ENCODE measurements at regions not wholly inside any gene's neighbourhood (a gene's known extent, or its start where the extent isn't known, plus 50 kb on each side); places are given as distances from the start of the nearest gene placed in this dataset.

DNA sequence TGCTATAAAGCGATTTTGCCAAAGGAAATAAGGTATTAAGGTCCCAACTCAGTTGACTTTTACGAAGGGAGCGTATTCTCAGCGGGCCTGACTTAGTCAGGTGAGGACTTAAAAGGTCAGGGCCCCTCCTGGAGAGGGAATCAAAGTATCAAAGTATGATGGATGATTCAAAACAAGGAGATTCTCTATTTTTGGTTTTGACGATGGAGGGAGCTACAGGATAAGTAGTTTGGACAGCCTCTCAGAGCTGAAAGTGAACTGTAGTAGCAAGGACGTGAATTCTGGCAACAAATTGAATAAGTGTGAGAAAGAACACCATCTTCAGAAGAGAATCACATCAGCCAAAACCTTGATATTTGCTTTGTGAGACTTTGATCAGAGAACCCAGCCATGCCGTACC lies 1186.5 kb downstream of the SI start:
- H3K27ac ChIP-seq: no peak overlapping the region
- TF ChIP-seq, protein P1, sequence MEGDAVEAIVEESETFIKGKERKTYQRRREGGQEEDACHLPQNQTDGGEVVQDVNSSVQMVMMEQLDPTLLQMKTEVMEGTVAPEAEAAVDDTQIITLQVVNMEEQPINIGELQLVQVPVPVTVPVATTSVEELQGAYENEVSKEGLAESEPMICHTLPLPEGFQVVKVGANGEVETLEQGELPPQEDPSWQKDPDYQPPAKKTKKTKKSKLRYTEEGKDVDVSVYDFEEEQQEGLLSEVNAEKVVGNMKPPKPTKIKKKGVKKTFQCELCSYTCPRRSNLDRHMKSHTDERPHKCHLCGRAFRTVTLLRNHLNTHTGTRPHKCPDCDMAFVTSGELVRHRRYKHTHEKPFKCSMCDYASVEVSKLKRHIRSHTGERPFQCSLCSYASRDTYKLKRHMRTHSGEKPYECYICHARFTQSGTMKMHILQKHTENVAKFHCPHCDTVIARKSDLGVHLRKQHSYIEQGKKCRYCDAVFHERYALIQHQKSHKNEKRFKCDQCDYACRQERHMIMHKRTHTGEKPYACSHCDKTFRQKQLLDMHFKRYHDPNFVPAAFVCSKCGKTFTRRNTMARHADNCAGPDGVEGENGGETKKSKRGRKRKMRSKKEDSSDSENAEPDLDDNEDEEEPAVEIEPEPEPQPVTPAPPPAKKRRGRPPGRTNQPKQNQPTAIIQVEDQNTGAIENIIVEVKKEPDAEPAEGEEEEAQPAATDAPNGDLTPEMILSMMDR (IDR thresholded peaks at IDR 0.05): no peak
- no peak for TF ChIP-seq ZFX (IDR thresholded peaks at IDR 0.05; ENCODE audit: borderline replicate concordance)

DNA sequence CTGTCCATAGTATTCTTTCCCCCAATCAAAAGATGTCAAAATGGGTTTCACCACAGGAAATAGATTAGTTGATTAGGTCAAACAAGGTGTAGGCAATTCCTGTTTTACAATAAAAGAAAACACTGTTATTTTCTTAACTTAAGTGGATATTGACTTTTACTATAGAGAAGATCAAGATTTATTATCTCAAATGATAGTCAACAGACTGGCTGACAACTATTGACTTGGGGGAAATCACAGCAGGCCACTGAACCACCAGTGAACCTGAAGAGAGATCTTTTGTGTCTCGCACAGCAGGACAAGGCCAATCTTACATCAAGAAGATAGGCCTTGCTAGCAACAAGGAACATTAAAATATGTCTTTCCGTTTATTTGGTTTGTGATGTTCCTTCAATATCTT lies 1187.6 kb downstream of the SI start:
- H3K27ac ChIP-seq: no peak overlapping the region
- TF ChIP-seq ZFX (IDR thresholded peaks at IDR 0.05; ENCODE audit: borderline replicate concordance): no peak

DNA sequence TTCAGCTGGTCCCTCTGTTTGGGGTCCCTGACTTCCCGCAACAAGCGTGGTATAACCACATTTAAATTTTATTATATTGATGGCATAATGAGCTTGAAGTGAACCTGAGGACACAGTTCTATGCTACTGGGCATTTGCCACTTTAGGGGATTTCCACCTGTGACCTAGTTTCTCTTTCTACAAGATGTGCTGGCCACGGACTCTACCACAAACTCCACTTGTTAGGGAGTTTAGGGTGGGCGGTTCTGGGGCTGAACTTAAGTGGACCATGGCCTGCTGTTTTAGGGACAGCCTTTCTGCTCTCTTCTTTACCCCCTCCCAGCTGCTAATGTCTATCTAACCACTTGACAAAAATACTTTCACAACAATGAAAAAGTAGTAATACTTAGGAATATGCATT lies 1199.1 kb downstream of the SI start:
- no peak overlapping the region for H3K27ac ChIP-seq
- TF ChIP-seq ZFX (IDR thresholded peaks at IDR 0.05; ENCODE audit: borderline replicate concordance): no peak

DNA sequence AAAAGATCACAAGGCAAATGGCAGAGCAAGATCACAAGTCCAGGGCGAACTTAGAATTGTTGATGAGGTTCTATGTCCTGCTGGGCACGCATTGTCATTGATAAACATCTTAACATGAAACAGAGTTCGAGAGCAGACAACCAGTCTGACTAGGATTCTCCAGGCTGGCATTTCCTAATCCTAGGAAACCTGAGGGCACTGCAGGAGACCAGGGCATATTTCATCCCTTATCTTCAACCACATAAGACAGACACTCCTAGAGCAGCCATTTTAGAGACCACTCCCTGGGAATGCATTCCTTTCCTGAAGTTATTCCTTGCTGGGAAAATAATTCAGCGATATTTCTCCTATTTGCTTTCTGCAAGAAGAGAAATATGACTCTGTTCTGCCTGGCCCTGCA lies 1199.9 kb downstream of the SI start:
- H3K27ac ChIP-seq: no peak overlapping the region
- no peak for TF ChIP-seq ZFX (IDR thresholded peaks at IDR 0.05; ENCODE audit: borderline replicate concordance)
- TF ChIP-seq, protein P1 (IDR thresholded peaks at IDR 0.05): no peak

DNA sequence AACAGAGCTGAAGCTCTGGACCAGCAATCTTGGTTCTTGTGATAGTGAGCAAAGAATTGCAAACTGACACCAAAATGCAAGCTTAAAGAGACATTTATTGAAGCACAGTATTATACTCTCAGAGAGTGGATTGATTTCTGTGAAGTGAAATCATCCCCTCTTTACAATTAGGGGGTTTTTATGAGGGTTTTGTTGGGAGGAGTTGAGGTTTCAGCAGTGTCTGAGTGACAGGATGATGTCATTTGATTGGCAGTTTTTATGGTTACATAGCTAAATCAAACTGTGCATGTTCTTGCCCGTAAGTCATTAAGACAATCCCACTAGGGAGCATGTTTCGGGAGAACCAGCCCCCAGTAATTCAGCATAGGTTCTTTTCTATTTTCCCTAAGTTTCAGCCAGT lies 1200.5 kb downstream of the SI start:
- no peak overlapping the region for H3K27ac ChIP-seq
- TF ChIP-seq, protein P1 (IDR thresholded peaks at IDR 0.05): no peak
- no peak for TF ChIP-seq ZFX (IDR thresholded peaks at IDR 0.05; ENCODE audit: borderline replicate concordance)

DNA sequence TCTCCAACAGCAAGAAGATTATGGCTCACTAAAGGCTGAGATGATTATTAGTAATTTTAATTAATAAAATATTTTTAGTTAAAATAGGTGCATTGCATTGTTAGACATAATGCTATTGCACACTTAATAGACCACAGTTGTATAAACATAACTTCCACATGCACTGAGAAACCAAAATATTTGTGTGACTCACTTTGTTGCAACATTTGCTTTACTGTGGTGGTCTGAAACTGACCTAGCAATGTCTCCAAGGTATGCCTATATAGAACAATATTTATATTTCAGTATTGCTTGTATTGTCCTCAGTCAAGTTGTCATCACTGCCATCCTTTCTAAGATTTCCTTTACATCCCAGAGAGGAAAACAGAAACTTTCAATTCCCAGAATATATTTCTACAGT lies 1215.2 kb downstream of the SI start:
- no peak overlapping the region for H3K27ac ChIP-seq
- TF ChIP-seq, protein P1 (IDR thresholded peaks at IDR 0.05): no peak
- TF ChIP-seq ZFX (IDR thresholded peaks at IDR 0.05; ENCODE audit: borderline replicate concordance): no peak

DNA sequence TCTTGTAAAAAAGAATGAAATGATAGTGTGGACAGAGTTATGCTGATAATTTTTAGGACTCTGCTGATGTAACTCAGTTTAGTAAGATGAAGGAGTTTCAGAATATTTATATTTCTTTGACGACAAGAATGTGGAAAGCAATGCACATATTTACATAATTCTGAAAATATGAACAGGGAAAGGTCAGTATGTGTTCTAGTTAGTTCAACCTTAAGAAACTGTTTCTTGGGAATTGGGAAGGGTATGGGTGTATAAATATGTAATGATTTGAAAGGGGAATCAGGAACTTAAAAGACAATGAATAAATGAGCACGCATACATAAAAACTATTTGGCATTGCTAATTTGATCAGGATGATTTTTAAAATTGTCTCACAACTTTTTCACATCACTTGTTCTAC lies 1226.1 kb downstream of the SI start:
- no peak overlapping the region for H3K27ac ChIP-seq
- no peak for TF ChIP-seq ZFX (IDR thresholded peaks at IDR 0.05; ENCODE audit: borderline replicate concordance)
- TF ChIP-seq, protein P1 (IDR thresholded peaks at IDR 0.05): no peak

DNA sequence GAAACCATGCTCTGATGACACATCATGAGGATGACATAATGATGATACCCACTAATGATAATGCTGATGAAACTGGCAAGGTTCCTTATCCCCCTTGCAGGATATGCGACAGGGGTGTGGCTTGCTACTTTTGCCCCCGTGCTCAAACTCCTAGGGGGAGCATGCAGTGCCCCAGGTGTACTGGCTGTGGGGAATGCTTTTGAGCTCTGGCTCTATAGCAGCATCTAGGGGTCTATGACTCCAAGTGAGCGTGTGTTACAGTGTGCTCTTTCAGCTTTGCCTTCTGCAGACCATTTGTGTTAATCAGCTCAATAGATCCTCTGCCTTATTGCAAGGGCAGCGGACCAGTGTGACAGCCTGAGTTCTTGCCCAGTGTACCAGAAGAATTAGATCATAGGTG lies 1239.5 kb downstream of the SI start:
- no peak overlapping the region for H3K27ac ChIP-seq
- TF ChIP-seq, protein P1 (IDR thresholded peaks at IDR 0.05): no peak
- TF ChIP-seq ZFX (IDR thresholded peaks at IDR 0.05; ENCODE audit: borderline replicate concordance): no peak
